ENCODE measurements at regions not wholly inside any gene's neighbourhood (a gene's known extent, or its start where the extent isn't known, plus 50 kb on each side); places are given as distances from the start of the nearest gene placed in this dataset.
"Not testable (repeated sequence)": the region's sequence is repeated elsewhere in the genome, so short reads cannot be mapped to it uniquely, and the experiment has no call there.

DNA sequence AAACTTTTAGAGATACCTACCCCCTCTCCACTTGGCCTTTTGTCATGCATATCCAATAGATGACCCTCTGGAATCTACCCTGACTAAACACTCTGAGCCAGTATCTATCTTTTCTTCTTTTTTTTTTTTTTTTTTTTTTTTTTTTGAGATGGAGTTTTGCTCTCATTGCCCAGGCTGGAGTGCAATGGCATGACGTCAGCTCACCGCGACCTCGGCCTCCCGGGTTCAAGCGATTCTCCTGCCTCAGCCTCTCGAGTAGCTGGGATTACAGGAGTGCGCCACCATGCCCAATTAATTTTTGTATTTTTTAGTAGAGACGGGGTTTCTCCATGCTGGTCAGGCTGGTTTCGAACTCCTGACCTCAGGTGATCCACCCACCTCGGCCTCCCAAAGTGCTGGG lies 50.8 kb upstream of the GRIN2B start:
- H3K9me3 ChIP-seq; DNase-seq; intact Hi-C loops (cut with DNase I); H3K4me1 ChIP-seq; H3K27me3 ChIP-seq; H3K36me3 ChIP-seq; H3K4me3 ChIP-seq; H3K27ac ChIP-seq: not testable (repeated sequence)
- 79 to 82% methylated on average over 4 to 11 of the region's 11 CpGs for WGBS, 2 donors

DNA sequence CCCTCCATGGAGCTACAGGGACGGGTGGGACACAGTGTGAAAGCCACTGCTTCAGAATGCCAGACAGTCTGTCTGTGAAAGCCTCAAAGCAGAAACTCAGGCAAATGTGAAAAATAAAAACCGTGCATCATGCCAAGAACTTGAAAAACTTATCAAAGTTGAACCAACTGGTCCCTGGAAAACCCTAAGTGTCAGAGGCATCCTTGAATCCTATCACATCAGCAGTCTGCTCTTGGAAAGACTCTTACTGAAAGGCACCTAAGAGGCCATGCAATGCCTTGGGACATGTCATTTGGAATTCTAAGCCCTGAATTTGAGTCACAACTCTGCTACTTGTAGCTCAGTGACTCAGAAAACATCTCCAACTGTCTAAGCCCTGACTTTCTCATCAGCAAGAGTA lies 62.4 kb upstream of the GRIN2B start:
- 33 to 50% methylated on average over 1 to 2 of the region's 2 CpGs for WGBS, 2 donors
- H3K27ac ChIP-seq = no peak overlapping the region
- H3K27me3 ChIP-seq = no peaks in the 10 kb centered on the region
- TF ChIP-seq POLR2A (IDR thresholded peaks at IDR 0.05) = no peak
- TF ChIP-seq CTCF (IDR thresholded peaks at IDR 0.05) = no peak
- no peak for DNase-seq
- no peaks in the 10 kb centered on the region for H3K4me1 ChIP-seq
- intact Hi-C loops (cut with DNase I) = no loop called here
- no peak overlapping the region for H3K4me3 ChIP-seq
- H3K36me3 ChIP-seq = no peaks in the 10 kb centered on the region
- no peaks in the 10 kb centered on the region for H3K9me3 ChIP-seq

- Histone ChIP-seq H3K4me1 (no peaks in the 10 kb centered on the region), H3K36me3 (no peaks in the 10 kb centered on the region), H3K27ac (no peak overlapping the region), H3K4me3 (no peak overlapping the region), H3K27me3 (no peaks in the 10 kb centered on the region), H3K9me3 (no peaks in the 10 kb centered on the region)
- intact Hi-C loops (cut with DNase I) = no loop called here
- no peak for DNase-seq
- no peak for TF ChIP-seq CTCF (IDR thresholded peaks at IDR 0.05)
- no peak for TF ChIP-seq POLR2A (IDR thresholded peaks at IDR 0.05)
- 69 to 77% methylated on average over 4 of the region's 4 CpGs for whole genome bisulfite sequencing, 2 donors
These were observed 67.6 kb upstream of the GRIN2B start for GRCh38 chr12:14048941-14049545.

GRCh38 chr12:14057895-14058294 lies 76.5 kb upstream of the GRIN2B start:
- 71 to 76% methylated on average over 5 to 7 of the region's 7 CpGs for WGBS, 2 donors
- intact Hi-C loops (cut with DNase I) = no loop called here

DNA sequence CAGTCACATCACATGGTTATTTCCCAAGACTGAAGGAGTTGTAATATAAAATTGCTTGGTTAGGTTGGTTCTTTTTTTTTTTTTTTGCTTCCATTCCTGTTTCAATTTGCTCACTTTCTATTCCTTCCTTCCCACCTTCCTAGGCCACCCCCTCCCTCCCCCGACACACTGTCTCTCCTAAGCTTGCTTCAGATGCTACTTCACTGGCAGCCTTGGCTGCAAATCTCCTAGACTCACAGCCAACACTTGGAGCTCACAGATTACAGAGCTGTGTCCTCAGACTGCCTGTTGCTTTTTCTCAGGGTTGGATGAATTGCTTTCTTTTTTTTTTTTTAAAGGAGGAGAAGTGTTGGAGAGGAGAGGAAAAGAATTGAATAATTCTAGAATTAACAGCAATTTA lies 77.3 kb upstream of the GRIN2B start:
- no peaks in the 10 kb centered on the region for H3K9me3 ChIP-seq
- H3K4me1 ChIP-seq = no peaks in the 10 kb centered on the region
- no peak overlapping the region for H3K27ac ChIP-seq
- no peak for DNase-seq
- no peak overlapping the region for H3K4me3 ChIP-seq
- intact Hi-C loops (cut with DNase I) = no loop called here
- no peaks in the 10 kb centered on the region for H3K36me3 ChIP-seq
- 27 to 33% methylated on average over 1 of the region's 1 CpG for WGBS, 2 donors
- no peaks in the 10 kb centered on the region for H3K27me3 ChIP-seq
- TF ChIP-seq CTCF (IDR thresholded peaks at IDR 0.05) (no peak), POLR2A (IDR thresholded peaks at IDR 0.05) (no peak)

More at GRCh38 chr12:14057895-14058294, 76.5 kb upstream of the GRIN2B start:
- Histone ChIP-seq H3K4me1 (no peaks in the 10 kb centered on the region), H3K9me3 (no peaks in the 10 kb centered on the region), H3K27me3 (no peaks in the 10 kb centered on the region), H3K36me3 (no peaks in the 10 kb centered on the region), H3K4me3 (no peak overlapping the region), H3K27ac (no peak overlapping the region)
- DNase-seq = no peak
- no peak for TF ChIP-seq POLR2A (IDR thresholded peaks at IDR 0.05)
- TF ChIP-seq CTCF (IDR thresholded peaks at IDR 0.05) = no peak

- intact Hi-C loops (cut with DNase I) = no loop called here
- Histone ChIP-seq H3K4me1 (no peaks in the 10 kb centered on the region), H3K27ac (no peak overlapping the region), H3K27me3 (no peaks in the 10 kb centered on the region), H3K4me3 (no peak overlapping the region), H3K36me3 (no peaks in the 10 kb centered on the region), H3K9me3 (no peaks in the 10 kb centered on the region)
- TF ChIP-seq CTCF (IDR thresholded peaks at IDR 0.05) (no peak), POLR2A (IDR thresholded peaks at IDR 0.05) (no peak)
- 44 to 79% methylated on average over 2 of the region's 2 CpGs for WGBS, 2 donors
- no peak for DNase-seq
These were observed 78.1 kb upstream of the GRIN2B start for GRCh38 chr12:14059548-14059947.

Measured in esophagus squamous epithelium (tissue), 5 donors.